ENCODE measurements at regions not wholly inside any gene's neighbourhood (a gene's known extent, or its start where the extent isn't known, plus 50 kb on each side); places are given as distances from the start of the nearest gene placed in this dataset.

DNA sequence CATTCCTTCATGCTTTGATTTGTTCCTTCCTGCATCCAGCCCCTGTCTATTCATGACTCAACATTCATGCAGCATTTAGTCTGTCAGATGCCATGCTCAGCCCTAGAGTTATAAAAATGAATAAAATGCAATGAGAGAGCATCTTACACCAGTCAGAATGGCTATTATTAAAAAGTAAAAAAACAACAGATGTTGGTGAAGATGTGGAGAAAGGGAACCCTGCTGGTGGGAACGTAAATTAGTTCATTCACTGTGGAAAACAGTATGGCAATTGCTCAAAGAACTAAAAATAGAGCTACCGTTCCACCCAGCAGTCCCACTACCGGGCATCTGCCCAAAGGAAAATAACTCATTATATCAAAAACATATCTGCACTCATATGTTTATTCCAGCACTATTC is 70.0 kb upstream of the GTF3A start:
- H3K9me1 ChIP-seq (replicated peaks; ENCODE audit: control insufficient read depth, extremely low read depth, insufficient read depth, low read length) = no peaks in the 10 kb centered on the region
- peaks cover 5 to 6% of the 10 kb centered on the region in 2 experiments for H3K27me3 ChIP-seq (ENCODE audit: control insufficient read depth in 2 of 2, insufficient read depth in 2 of 2, low read length in 2 of 2)
- no peak overlapping the region for H3K9ac ChIP-seq (replicated peaks; ENCODE audit: extremely low read depth, insufficient read depth, low read length)
- H3K36me3 ChIP-seq (ENCODE audit: control insufficient read depth in 2 of 2, extremely low read depth in 1 of 2, insufficient read depth in 2 of 2, low read length in 2 of 2) = no peaks in the 10 kb centered on the region
- no peak overlapping the region for H3K27ac ChIP-seq (ENCODE audit: insufficient read depth, low read depth, low read length)
- H3K4me3 ChIP-seq (replicated peaks in 1 of 3; ENCODE audit: insufficient read depth in 1 of 3, low read depth in 1 of 3, low read length in 3 of 3) = no peak overlapping the region
- ChIA-PET CTCF (interaction anchor here (2.0 to 11.5 kb wide), 2 partner anchors 16 to 367 kb away, joined by 5 to 343 read pairs; no protein-coding TSS in a partner anchor), POLR2A (no interaction called here)
- H3K4me2 ChIP-seq (ENCODE audit: insufficient read depth, low read length) = no peak overlapping the region
- no peaks in the 10 kb centered on the region for H4K20me1 ChIP-seq (replicated peaks; ENCODE audit: control insufficient read depth, extremely low read depth, insufficient read depth, low read length)
- no peaks in the 10 kb centered on the region for H3K4me1 ChIP-seq (ENCODE audit: control insufficient read depth, extremely low read depth, insufficient read depth, low read length)
- no peak for DNase-seq (ENCODE audit: low read depth, low spot score)
- TF ChIP-seq FOS (IDR thresholded peaks at IDR 0.05; ENCODE audit: borderline replicate concordance, insufficient read depth, low read length) = no peak
- no peak for TF ChIP-seq GATA2 (IDR thresholded peaks at IDR 0.05; ENCODE audit: insufficient read depth, insufficient read length, low read depth, low read length)
- TF ChIP-seq JUN (IDR thresholded peaks at IDR 0.05; ENCODE audit: borderline replicate concordance, insufficient read depth, insufficient read length, low read depth) = no peak
- no peak for TF ChIP-seq EZH2 (IDR thresholded peaks at IDR 0.05; ENCODE audit: borderline replicate concordance, low read depth, low read length, severe bottlenecking)
- no peak for TF ChIP-seq POLR2AphosphoS5 (IDR thresholded peaks at IDR 0.05; ENCODE audit: insufficient read depth, low read depth, low read length)
- no peak for TF ChIP-seq MYC (IDR thresholded peaks at IDR 0.05; ENCODE audit: low read depth, low read length)
- no peak for TF ChIP-seq MAX (IDR thresholded peaks at IDR 0.05; ENCODE audit: insufficient read depth, insufficient read length)
- no peak for TF ChIP-seq CTCF (IDR thresholded peaks at IDR 0.05; ENCODE audit: extremely low read depth in 1 of 2, insufficient read depth in 1 of 2, low read depth in 1 of 2, low read length in 2 of 2)
- no peak for TF ChIP-seq POLR2A (IDR thresholded peaks at IDR 0.05; ENCODE audit: low read depth, low read length)
- dilution Hi-C loops (cut with MboI; ENCODE audit: extremely low pct_ligation_motif_present, low sequenced_read_pairs) = no loop called here
- H3K79me2 ChIP-seq (ENCODE audit: control insufficient read depth, insufficient read depth, low read length) = no peaks in the 10 kb centered on the region
- FAIRE-seq = no peak
- H3K9me3 ChIP-seq (replicated peaks; ENCODE audit: control insufficient read depth, insufficient read depth, low read length) = no peaks in the 10 kb centered on the region
- H2AFZ ChIP-seq (ENCODE audit: low read depth, low read length) = no peak overlapping the region
- intact Hi-C loops (cut with micrococcal nuclease) = no loop called here
- BruUV-seq (replicated peaks) = no TSS peak

Data from endothelial cell of umbilical vein (primary cell).